Astrocyte (in vitro differentiated cells and primary cell): ENCODE measurements at regions not wholly inside any gene's neighbourhood (a gene's known extent, or its start where the extent isn't known, plus 50 kb on each side); places are given as distances from the start of the nearest gene placed in this dataset.

Source experiments
- DNase-seq: peaks from one replicate; pipeline ENCODE4 v3.0.0-alpha.2; 2010; ENCODE audit warnings: low read depth
- FAIRE-seq: peaks from 2 replicates; lab custom pipeline; 2011; peaks lifted over from hg19 to GRCh38; lab: Jason Lieb, UNC
- H2AFZ ChIP-seq: 2 replicates; pipeline ENCODE4 v1.6.0; 2012; ENCODE audit warnings: low read depth, low read length, inconsistent platforms
- H3K27ac ChIP-seq: 2 replicates; pipeline ENCODE4 v1.5.1; 2011; ENCODE audit warnings: low read depth, low read length, inconsistent platforms
- H3K27me3 ChIP-seq: 2 replicates; pipeline ENCODE4 v1.6.0; 2011; ENCODE audit warnings: low read length, inconsistent platforms; ENCODE audit not compliant: insufficient read depth
- H3K36me3 ChIP-seq: 2 replicates; pipeline ENCODE4 v1.5.1; 2011; ENCODE audit warnings: low read length, inconsistent platforms; ENCODE audit not compliant: insufficient read depth
- H3K4me1 ChIP-seq: 2 replicates; pipeline ENCODE4 v1.5.1; 2011; ENCODE audit warnings: low read length, inconsistent platforms; ENCODE audit not compliant: insufficient read depth
- H3K4me2 ChIP-seq: 2 replicates; pipeline ENCODE4 v1.6.0; 2012; ENCODE audit warnings: low read length, inconsistent platforms
- H3K4me3 ChIP-seq: 2 replicates; pipeline ENCODE4 v1.5.1; 2011; ENCODE audit warnings: low read depth, mild to moderate bottlenecking, low read length, inconsistent platforms; ENCODE audit not compliant: insufficient read depth
- H3K79me2 ChIP-seq: 2 replicates; pipeline ENCODE4 v1.6.0; 2012; ENCODE audit warnings: mild to moderate bottlenecking, low read length, inconsistent platforms; ENCODE audit not compliant: insufficient read depth
- H3K9ac ChIP-seq: 2 replicates; pipeline ENCODE4 v1.6.0; 2012; ENCODE audit warnings: mild to moderate bottlenecking, low read length, inconsistent platforms
- H3K9me3 ChIP-seq: 2 replicates; pipeline ENCODE4 v1.5.1; 2012; ENCODE audit warnings: low read depth, mild to moderate bottlenecking, low read length, inconsistent platforms; ENCODE audit not compliant: insufficient read depth
- H4K20me1 ChIP-seq: 2 replicates; pipeline ENCODE4 v1.6.0; 2012; ENCODE audit warnings: low read length, inconsistent platforms; ENCODE audit not compliant: insufficient read depth
- H3K27ac Mint-ChIP-seq: one replicate; pipeline ENCODE4 v1.8.0; 2021; ENCODE audit warnings: mild to moderate bottlenecking, mixed read lengths; ENCODE audit not compliant: unreplicated experiment
- H3K27me3 Mint-ChIP-seq: one replicate; pipeline ENCODE4 v1.8.0; 2021; ENCODE audit warnings: low read depth, mixed read lengths; ENCODE audit not compliant: unreplicated experiment
- H3K36me3 Mint-ChIP-seq: one replicate; pipeline ENCODE4 v1.8.0; 2021; ENCODE audit warnings: low read depth, mixed read lengths; ENCODE audit not compliant: unreplicated experiment
- H3K4me1 Mint-ChIP-seq: one replicate; pipeline ENCODE4 v1.8.0; 2021; ENCODE audit warnings: low read depth, mixed read lengths; ENCODE audit not compliant: unreplicated experiment
- H3K4me3 Mint-ChIP-seq: one replicate; pipeline ENCODE4 v1.8.0; 2021; ENCODE audit warnings: mild to moderate bottlenecking, moderate library complexity, mixed read lengths; ENCODE audit not compliant: unreplicated experiment
- H3K9me3 Mint-ChIP-seq: one replicate; pipeline ENCODE4 v1.8.0; 2021; ENCODE audit warnings: mild to moderate bottlenecking, mixed read lengths; ENCODE audit not compliant: unreplicated experiment
- CTCF ChIP-seq: IDR thresholded peaks from 2 replicates; pipeline ENCODE4 v1.5.1; 2011; ENCODE audit warnings: low read depth, mild to moderate bottlenecking, inconsistent platforms, low read length, moderate library complexity; ENCODE audit not compliant: insufficient read depth
- EZH2 ChIP-seq: IDR thresholded peaks from 2 replicates; pipeline ENCODE4 v1.6.1; 2012; ENCODE audit warnings: mild to moderate bottlenecking, low read length, inconsistent platforms; ENCODE audit not compliant: insufficient read depth

GRCh38 chr11:116580799-116581198, 192.0 kb downstream of the BUD13 start:
- Histone ChIP-seq H3K4me2 (peak overlapping the region; percentile 75), H2AFZ (no peak overlapping the region), H3K4me1 (peaks cover 9% of the 10 kb centered on the region), H3K27me3 (peaks cover 45% of the 10 kb centered on the region), H3K9ac (no peak overlapping the region), H3K27ac (no peak overlapping the region), H3K4me3 (no peak overlapping the region), H3K36me3 (no peaks in the 10 kb centered on the region), H4K20me1 (no peaks in the 10 kb centered on the region), H3K79me2 (no peaks in the 10 kb centered on the region), H3K9me3 (no peaks in the 10 kb centered on the region)
- Mint-ChIP-seq H3K4me1 (no peaks in the 10 kb centered on the region), H3K9me3 (peaks cover 4% of the 10 kb centered on the region), H3K36me3 (no peaks in the 10 kb centered on the region), H3K27ac (no peak overlapping the region), H3K27me3 (peaks cover 78% of the 10 kb centered on the region), H3K4me3 (no peak overlapping the region)
- TF ChIP-seq CTCF (no peak), EZH2 (no peak)
- FAIRE-seq (no peak), DNase-seq (no peak)

DNA sequence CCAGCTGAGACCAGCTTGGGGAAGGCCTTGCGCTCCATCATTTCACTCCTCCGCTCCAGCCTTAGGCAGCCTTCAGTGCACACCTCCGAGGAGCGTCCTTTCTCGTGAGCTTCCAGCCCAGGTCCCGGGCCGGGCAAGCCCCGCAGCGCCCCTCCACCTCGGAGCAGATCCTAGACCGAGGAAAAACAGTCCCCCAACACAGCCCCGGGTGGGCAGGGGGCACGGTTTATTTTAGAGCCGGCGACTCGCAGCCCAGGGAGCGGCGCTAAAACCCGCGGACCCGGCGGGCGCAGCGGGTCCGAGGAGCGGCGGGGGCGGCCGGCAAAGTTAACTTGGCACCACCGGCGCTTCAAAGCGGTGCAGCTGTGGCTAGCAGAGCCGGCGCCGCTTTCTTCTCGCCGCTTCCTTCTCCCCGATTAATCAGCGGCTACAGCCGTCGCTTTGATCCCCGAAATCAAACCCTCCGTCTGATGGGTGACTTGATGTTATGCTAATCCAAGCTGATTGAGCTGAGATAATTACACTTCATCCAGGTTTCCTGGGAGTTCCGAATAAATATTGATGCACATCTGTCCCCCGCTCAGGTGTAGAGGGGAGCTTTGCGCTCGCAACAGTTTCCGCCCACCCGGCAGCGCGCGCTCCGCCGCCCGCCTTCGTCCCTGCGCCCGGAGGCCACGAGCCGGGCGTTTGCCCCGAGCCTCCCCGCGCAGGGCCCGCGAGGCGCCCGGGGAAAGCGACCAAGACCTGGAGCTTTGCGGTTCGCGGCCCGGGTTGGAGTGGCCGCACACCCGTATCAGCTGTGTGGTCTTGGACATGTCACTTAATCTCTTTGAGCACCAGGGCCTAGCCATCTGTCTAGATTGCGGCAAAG, 192.7 kb downstream of the BUD13 start:
- TF ChIP-seq CTCF (no peak), EZH2 (peak; percentile 79)
- Histone ChIP-seq H3K4me3 (no peak overlapping the region), H3K27me3 (peaks cover 45% of the 10 kb centered on the region), H4K20me1 (no peaks in the 10 kb centered on the region), H3K4me1 (peaks cover 9% of the 10 kb centered on the region), H3K9me3 (no peaks in the 10 kb centered on the region), H3K4me2 (peak overlapping the region; percentile 75), H3K27ac (no peak overlapping the region), H3K36me3 (no peaks in the 10 kb centered on the region), H3K9ac (no peak overlapping the region), H3K79me2 (no peaks in the 10 kb centered on the region), H2AFZ (peak overlapping the region; percentile 18)
- Mint-ChIP-seq H3K27ac (no peak overlapping the region), H3K4me3 (peak overlapping the region; percentile 34), H3K27me3 (peaks cover 74% of the 10 kb centered on the region), H3K36me3 (no peaks in the 10 kb centered on the region), H3K9me3 (peaks cover 4% of the 10 kb centered on the region), H3K4me1 (no peaks in the 10 kb centered on the region)
- FAIRE-seq (no peak), DNase-seq (no peak)
